ENCODE measurements at regions not wholly inside any gene's neighbourhood (a gene's known extent, or its start where the extent isn't known, plus 50 kb on each side); places are given as distances from the start of the nearest gene placed in this dataset.

DNA sequence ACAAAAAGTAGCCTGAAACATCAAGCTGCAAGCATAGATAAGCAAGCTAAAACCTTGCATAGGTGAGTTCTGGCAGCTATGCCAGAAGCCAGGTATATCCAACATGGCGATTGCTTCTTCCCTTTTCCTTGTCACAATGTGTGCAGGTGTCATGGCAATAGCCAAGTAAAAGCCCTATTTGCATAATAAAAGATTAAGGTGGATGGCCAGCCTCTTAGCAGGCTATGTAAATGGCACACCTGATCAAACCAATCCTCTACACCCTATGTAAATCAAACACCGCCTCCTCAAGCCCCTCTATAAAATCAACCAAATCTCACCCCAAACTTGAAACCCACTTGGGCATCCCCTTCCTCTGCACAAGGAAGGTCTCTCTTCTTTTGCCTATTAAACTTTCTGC lies 366.8 kb downstream of the VGLL3 start:
- Histone ChIP-seq H3K9me3 (no peaks in the 10 kb centered on the region), H3K27ac (ENCODE audit: low read length) (no peak overlapping the region), H3K4me1 (ENCODE audit: control insufficient read depth in 1 of 2, extremely low read depth in 1 of 2, insufficient read depth in 2 of 2, low read length in 2 of 2) (no peaks in the 10 kb centered on the region), H3K27me3 (replicated peaks in 1 of 2; ENCODE audit: control insufficient read depth in 2 of 2, extremely low read depth in 1 of 2, insufficient read depth in 2 of 2, low read length in 1 of 2) (no peaks in the 10 kb centered on the region), H3K36me3 (ENCODE audit: control insufficient read depth in 2 of 2, extremely low read depth in 1 of 2, insufficient read depth in 1 of 2, low read length in 1 of 2) (no peaks in the 10 kb centered on the region), H3K4me3 (ENCODE audit: control insufficient read depth in 1 of 2, extremely low read depth in 1 of 2, low read length in 1 of 2) (no peak overlapping the region)
- no peak overlapping the region for H3K4me3 Mint-ChIP-seq
- POLR2A ChIA-PET: no interaction called here
- H3K27ac Mint-ChIP-seq: no peak overlapping the region
- ATAC-seq (replicated peaks in 1 of 4) (no peak), DNase-seq (no peak)
- WGBS (ENCODE audit: insufficient coverage): no CpG with 5 or more reads among the region's 2 CpGs
- CTCF ChIA-PET: no interaction called here
- no peaks in the 10 kb centered on the region for H3K27me3 Mint-ChIP-seq
- H3K9me3 Mint-ChIP-seq: peaks cover 1 to 13% (median 9%) of the 10 kb centered on the region in 3 donors
- H3K4me1 Mint-ChIP-seq: no peaks in the 10 kb centered on the region
- H3K36me3 Mint-ChIP-seq: no peaks in the 10 kb centered on the region

DNA sequence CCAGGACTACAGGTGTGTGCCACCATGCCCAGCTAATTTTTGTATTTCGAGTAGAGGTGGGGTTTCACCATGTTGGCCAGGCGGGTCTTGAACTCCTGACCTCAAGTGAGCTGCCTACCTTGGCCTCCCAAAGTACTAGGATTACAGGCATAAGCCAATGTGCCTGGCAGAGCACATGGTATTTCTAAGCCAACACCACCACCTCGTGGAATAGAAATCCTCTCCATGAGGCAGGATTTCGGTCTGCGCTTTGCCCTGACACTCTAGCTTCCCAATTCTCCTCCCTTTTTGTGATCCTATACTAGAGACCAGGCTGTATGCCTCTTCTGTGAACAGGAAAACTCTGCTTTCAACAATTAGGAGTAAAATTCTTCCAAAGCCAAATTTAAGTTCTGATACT lies 372.2 kb downstream of the VGLL3 start:
- DNase-seq (no peak), ATAC-seq (replicated peaks in 1 of 4) (no peak)
- Mint-ChIP-seq H3K27me3 (no peaks in the 10 kb centered on the region), H3K4me3 (no peak overlapping the region), H3K27ac (no peak overlapping the region), H3K4me1 (no peaks in the 10 kb centered on the region), H3K36me3 (no peaks in the 10 kb centered on the region), H3K9me3 (peaks cover 11 to 21% (median 13%) of the 10 kb centered on the region in 3 donors)
- WGBS (ENCODE audit: insufficient coverage): 75% methylated on average over 3 of the region's 5 CpGs
- Histone ChIP-seq H3K4me3 (ENCODE audit: control insufficient read depth in 1 of 2, extremely low read depth in 1 of 2, low read length in 1 of 2) (no peak overlapping the region), H3K4me1 (ENCODE audit: control insufficient read depth in 1 of 2, extremely low read depth in 1 of 2, insufficient read depth in 2 of 2, low read length in 2 of 2) (no peaks in the 10 kb centered on the region), H3K27ac (ENCODE audit: low read length) (no peak overlapping the region), H3K9me3 (no peaks in the 10 kb centered on the region), H3K36me3 (ENCODE audit: control insufficient read depth in 2 of 2, extremely low read depth in 1 of 2, insufficient read depth in 1 of 2, low read length in 1 of 2) (no peaks in the 10 kb centered on the region), H3K27me3 (replicated peaks in 1 of 2; ENCODE audit: control insufficient read depth in 2 of 2, extremely low read depth in 1 of 2, insufficient read depth in 2 of 2, low read length in 1 of 2) (no peaks in the 10 kb centered on the region)
- POLR2A ChIA-PET: no interaction called here
- CTCF ChIA-PET: no interaction called here

DNA sequence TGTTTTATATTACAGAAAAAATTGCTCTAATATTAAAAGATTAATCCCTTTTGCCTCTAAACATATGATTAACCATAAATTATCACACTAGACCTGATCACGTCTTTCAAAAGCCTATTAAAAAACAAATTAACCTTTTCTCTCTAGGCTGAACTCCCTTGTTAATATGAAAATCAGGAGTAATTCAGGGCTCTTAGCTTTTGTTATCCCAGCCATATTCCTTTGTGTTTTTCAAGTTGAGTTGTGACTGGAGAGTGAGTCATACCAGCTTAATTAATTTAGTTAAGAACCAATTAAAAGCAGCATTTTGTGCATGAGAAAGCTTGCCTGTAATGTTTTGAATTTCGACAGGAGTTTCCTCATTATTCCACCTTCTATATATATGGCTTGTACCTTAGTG lies 385.8 kb downstream of the VGLL3 start:
- no peak for DNase-seq
- H3K36me3 Mint-ChIP-seq: no peaks in the 10 kb centered on the region
- no peak overlapping the region for H3K27ac ChIP-seq (ENCODE audit: low read length)
- no peaks in the 10 kb centered on the region for H3K36me3 ChIP-seq (ENCODE audit: control insufficient read depth in 2 of 2, extremely low read depth in 1 of 2, insufficient read depth in 1 of 2, low read length in 1 of 2)
- no peaks in the 10 kb centered on the region for H3K27me3 Mint-ChIP-seq
- no peaks in the 10 kb centered on the region for H3K9me3 ChIP-seq
- no peaks in the 10 kb centered on the region for H3K4me1 Mint-ChIP-seq
- no CpG with 5 or more reads among the region's 2 CpGs for WGBS (ENCODE audit: insufficient coverage)
- no peaks in the 10 kb centered on the region for H3K27me3 ChIP-seq (replicated peaks in 1 of 2; ENCODE audit: control insufficient read depth in 2 of 2, extremely low read depth in 1 of 2, insufficient read depth in 2 of 2, low read length in 1 of 2)
- H3K4me3 Mint-ChIP-seq: no peak overlapping the region
- H3K4me1 ChIP-seq (ENCODE audit: control insufficient read depth in 1 of 2, extremely low read depth in 1 of 2, insufficient read depth in 2 of 2, low read length in 2 of 2): no peaks in the 10 kb centered on the region
- ChIA-PET CTCF (no interaction called here), POLR2A (no interaction called here)
- ATAC-seq (replicated peaks in 1 of 4): no peak
- no peak overlapping the region for H3K27ac Mint-ChIP-seq
- H3K4me3 ChIP-seq (ENCODE audit: control insufficient read depth in 1 of 2, extremely low read depth in 1 of 2, low read length in 1 of 2): no peak overlapping the region
- H3K9me3 Mint-ChIP-seq: peaks cover 17 to 41% (median 32%) of the 10 kb centered on the region in 3 donors

GRCh38 chr3:86595696-86596095 lies 395.3 kb downstream of the VGLL3 start:
- H3K27ac ChIP-seq (ENCODE audit: low read length): no peak overlapping the region
- no peak overlapping the region for H3K4me3 ChIP-seq (ENCODE audit: control insufficient read depth in 1 of 2, extremely low read depth in 1 of 2, low read length in 1 of 2)
- no peaks in the 10 kb centered on the region for H3K27me3 Mint-ChIP-seq
- ATAC-seq (replicated peaks in 1 of 4): no peak
- peaks cover 7 to 25% (median 16%) of the 10 kb centered on the region in 3 donors for H3K9me3 Mint-ChIP-seq
- H3K4me3 Mint-ChIP-seq: no peak overlapping the region
- H3K9me3 ChIP-seq: no peaks in the 10 kb centered on the region
- H3K4me1 Mint-ChIP-seq: no peaks in the 10 kb centered on the region
- no peaks in the 10 kb centered on the region for H3K4me1 ChIP-seq (ENCODE audit: control insufficient read depth in 1 of 2, extremely low read depth in 1 of 2, insufficient read depth in 2 of 2, low read length in 2 of 2)
- WGBS (ENCODE audit: insufficient coverage): 50% methylated on average over 1 of the region's 3 CpGs
- no peak overlapping the region for H3K27ac Mint-ChIP-seq
- CTCF ChIA-PET: no interaction called here
- no peaks in the 10 kb centered on the region for H3K27me3 ChIP-seq (replicated peaks in 1 of 2; ENCODE audit: control insufficient read depth in 2 of 2, extremely low read depth in 1 of 2, insufficient read depth in 2 of 2, low read length in 1 of 2)
- POLR2A ChIA-PET: no interaction called here
- no peaks in the 10 kb centered on the region for H3K36me3 ChIP-seq (ENCODE audit: control insufficient read depth in 2 of 2, extremely low read depth in 1 of 2, insufficient read depth in 1 of 2, low read length in 1 of 2)
- no peaks in the 10 kb centered on the region for H3K36me3 Mint-ChIP-seq
- DNase-seq: no peak

GRCh38 chr3:86594838-86595237 lies 396.1 kb downstream of the VGLL3 start:
- no peak overlapping the region for H3K27ac Mint-ChIP-seq
- ATAC-seq (replicated peaks in 1 of 4) (no peak), DNase-seq (no peak)
- Histone ChIP-seq H3K4me3 (ENCODE audit: control insufficient read depth in 1 of 2, extremely low read depth in 1 of 2, low read length in 1 of 2) (no peak overlapping the region), H3K27me3 (replicated peaks in 1 of 2; ENCODE audit: control insufficient read depth in 2 of 2, extremely low read depth in 1 of 2, insufficient read depth in 2 of 2, low read length in 1 of 2) (no peaks in the 10 kb centered on the region), H3K27ac (ENCODE audit: low read length) (no peak overlapping the region), H3K36me3 (ENCODE audit: control insufficient read depth in 2 of 2, extremely low read depth in 1 of 2, insufficient read depth in 1 of 2, low read length in 1 of 2) (no peaks in the 10 kb centered on the region), H3K4me1 (ENCODE audit: control insufficient read depth in 1 of 2, extremely low read depth in 1 of 2, insufficient read depth in 2 of 2, low read length in 2 of 2) (no peaks in the 10 kb centered on the region), H3K9me3 (no peaks in the 10 kb centered on the region)
- H3K4me3 Mint-ChIP-seq: no peak overlapping the region
- POLR2A ChIA-PET: no interaction called here
- H3K27me3 Mint-ChIP-seq: no peaks in the 10 kb centered on the region
- no peaks in the 10 kb centered on the region for H3K4me1 Mint-ChIP-seq
- peaks cover 4 to 25% (median 9%) of the 10 kb centered on the region in 3 donors for H3K9me3 Mint-ChIP-seq
- no peaks in the 10 kb centered on the region for H3K36me3 Mint-ChIP-seq
- WGBS (ENCODE audit: insufficient coverage): no CpG with 5 or more reads among the region's 1 CpG
- CTCF ChIA-PET: no interaction called here

GRCh38 chr3:86578071-86578470 lies 412.9 kb downstream of the VGLL3 start:
- Histone ChIP-seq H3K36me3 (ENCODE audit: control insufficient read depth in 2 of 2, extremely low read depth in 1 of 2, insufficient read depth in 1 of 2, low read length in 1 of 2) (no peaks in the 10 kb centered on the region), H3K4me3 (ENCODE audit: control insufficient read depth in 1 of 2, extremely low read depth in 1 of 2, low read length in 1 of 2) (no peak overlapping the region), H3K4me1 (ENCODE audit: control insufficient read depth in 1 of 2, extremely low read depth in 1 of 2, insufficient read depth in 2 of 2, low read length in 2 of 2) (no peaks in the 10 kb centered on the region), H3K27ac (ENCODE audit: low read length) (no peak overlapping the region), H3K27me3 (replicated peaks in 1 of 2; ENCODE audit: control insufficient read depth in 2 of 2, extremely low read depth in 1 of 2, insufficient read depth in 2 of 2, low read length in 1 of 2) (no peaks in the 10 kb centered on the region), H3K9me3 (no peaks in the 10 kb centered on the region)
- H3K4me3 Mint-ChIP-seq: no peak overlapping the region
- H3K4me1 Mint-ChIP-seq: no peaks in the 10 kb centered on the region
- H3K36me3 Mint-ChIP-seq: no peaks in the 10 kb centered on the region
- peaks cover 15 to 28% (median 15%) of the 10 kb centered on the region in 3 donors for H3K9me3 Mint-ChIP-seq
- no peak overlapping the region for H3K27ac Mint-ChIP-seq
- 52% methylated on average over 2 of the region's 2 CpGs for WGBS (ENCODE audit: insufficient coverage)
- ATAC-seq (replicated peaks in 1 of 4): no peak
- H3K27me3 Mint-ChIP-seq: no peaks in the 10 kb centered on the region
- POLR2A ChIA-PET: no interaction called here
- CTCF ChIA-PET: no interaction called here
- no peak for DNase-seq

DNA sequence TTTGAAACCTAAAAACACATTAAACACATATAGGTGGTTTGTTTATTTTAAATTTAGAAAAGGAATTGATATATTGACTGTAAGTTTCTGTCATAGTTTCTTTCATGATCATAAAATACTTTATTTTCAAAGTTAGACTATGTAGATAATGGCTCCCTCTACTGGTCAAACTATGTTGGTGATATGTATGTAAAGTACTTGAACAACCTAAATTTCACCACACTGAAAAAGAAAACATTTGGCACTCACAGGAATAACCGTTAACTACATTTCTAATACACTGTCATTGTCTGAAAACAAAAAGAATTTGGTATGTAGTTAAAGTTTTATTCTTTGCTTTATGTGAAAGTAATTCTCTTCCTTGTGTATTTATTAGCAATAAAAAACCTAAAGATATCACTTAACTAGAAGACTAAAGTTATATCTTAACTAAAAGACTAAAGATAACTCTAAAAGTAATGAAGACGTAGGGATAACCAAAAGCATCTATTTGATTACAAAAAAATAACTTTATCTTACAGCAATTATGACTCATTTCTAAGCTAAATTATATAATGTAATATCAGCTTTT lies 427.5 kb downstream of the VGLL3 start:
- no peaks in the 10 kb centered on the region for H3K27me3 ChIP-seq (replicated peaks in 1 of 2; ENCODE audit: control insufficient read depth in 2 of 2, extremely low read depth in 1 of 2, insufficient read depth in 2 of 2, low read length in 1 of 2)
- Mint-ChIP-seq H3K4me3 (no peak overlapping the region), H3K9me3 (peaks cover 2 to 5% (median 3%) of the 10 kb centered on the region in 3 donors), H3K36me3 (no peaks in the 10 kb centered on the region), H3K27me3 (no peaks in the 10 kb centered on the region), H3K4me1 (no peaks in the 10 kb centered on the region), H3K27ac (no peak overlapping the region)
- no peak overlapping the region for H3K4me3 ChIP-seq (ENCODE audit: control insufficient read depth in 1 of 2, extremely low read depth in 1 of 2, low read length in 1 of 2)
- ChIA-PET POLR2A (no interaction called here), CTCF (no interaction called here)
- no peaks in the 10 kb centered on the region for H3K9me3 ChIP-seq
- no peaks in the 10 kb centered on the region for H3K4me1 ChIP-seq (ENCODE audit: control insufficient read depth in 1 of 2, extremely low read depth in 1 of 2, insufficient read depth in 2 of 2, low read length in 2 of 2)
- WGBS (ENCODE audit: insufficient coverage): no CpG with 5 or more reads among the region's 2 CpGs
- no peaks in the 10 kb centered on the region for H3K36me3 ChIP-seq (ENCODE audit: control insufficient read depth in 2 of 2, extremely low read depth in 1 of 2, insufficient read depth in 1 of 2, low read length in 1 of 2)
- DNase-seq: peak in 1 of 35 experiments; percentile 1
- no peak for ATAC-seq (replicated peaks in 1 of 4)
- no peak overlapping the region for H3K27ac ChIP-seq (ENCODE audit: low read length)

All from T-cell (primary cell).